T-helper 2 cell treated with Interferon-gamma antibody and Interleukin-4, amounts not matched to agents 100 ng/mL and 5 ng/mL, for 36 hours (primary cell): ENCODE measurements at regions not wholly inside any gene's neighbourhood (a gene's known extent, or its start where the extent isn't known, plus 50 kb on each side); places are given as distances from the start of the nearest gene placed in this dataset.
"Not testable (repeated sequence)": the region's sequence is repeated elsewhere in the genome, so short reads cannot be mapped to it uniquely, and the experiment has no call there.

Experiments used
- intact Hi-C: fragments of 100-400 bp; cut with micrococcal nuclease; formaldehyde crosslinking; loops from one replicate; pipeline ENCODE4 v1.15.1; 2023

GRCh38 chr4:40681600-40681999 is 51.9 kb upstream of the RBM47 start:
- intact Hi-C loops, result no loop called here

- intact Hi-C loops, result no loop called here
These were observed 52.8 kb upstream of the RBM47 start for GRCh38 chr4:40682290-40683101.

GRCh38 chr4:40683536-40684145 is 54.0 kb upstream of the RBM47 start:
- intact Hi-C loops, result not testable (repeated sequence)

- intact Hi-C loops, result no loop called here
These were observed 54.7 kb upstream of the RBM47 start for GRCh38 chr4:40684404-40684803.

- intact Hi-C loops, result no loop called here
These were observed 55.6 kb upstream of the RBM47 start for GRCh38 chr4:40685300-40685699.

GRCh38 chr4:40686081-40686913 is 56.6 kb upstream of the RBM47 start:
- intact Hi-C loops, result no loop called here

- intact Hi-C loops, result loop anchor here (1.0 kb wide), 2 partner anchors 13 to 15 kb away; no protein-coding TSS in a partner anchor
These were observed 58.2 kb upstream of the RBM47 start for GRCh38 chr4:40687676-40688389.

- intact Hi-C loops, result loop anchor here (1.0 kb wide), 2 partner anchors 13 to 15 kb away; no protein-coding TSS in a partner anchor
These were observed 58.9 kb upstream of the RBM47 start for GRCh38 chr4:40688446-40689095.

GRCh38 chr4:40693946-40694345 is 55.8 kb upstream of the NSUN7 start:
- intact Hi-C loops, result no loop called here

- intact Hi-C loops, result not testable (repeated sequence)
These were observed 52.3 kb upstream of the NSUN7 start for GRCh38 chr4:40697476-40697875.

- intact Hi-C loops, result no loop called here
These were observed 51.0 kb upstream of the NSUN7 start for GRCh38 chr4:40698733-40699132.

- intact Hi-C loops, result no loop called here
These were observed 50.1 kb upstream of the NSUN7 start for GRCh38 chr4:40699648-40700047.
